HG03060 (cell line): ENCODE measurements at regions not wholly inside any gene's neighbourhood (a gene's known extent, or its start where the extent isn't known, plus 50 kb on each side); places are given as distances from the start of the nearest gene placed in this dataset.

Source experiments
- ATAC-seq: cut with Tn5 transposase; IDR thresholded peaks from one replicate; pipeline ENCODE4 v1.9.1; 2021; ENCODE audit warnings: low read depth, moderate number of reproducible peaks; ENCODE audit not compliant: unreplicated experiment

DNA sequence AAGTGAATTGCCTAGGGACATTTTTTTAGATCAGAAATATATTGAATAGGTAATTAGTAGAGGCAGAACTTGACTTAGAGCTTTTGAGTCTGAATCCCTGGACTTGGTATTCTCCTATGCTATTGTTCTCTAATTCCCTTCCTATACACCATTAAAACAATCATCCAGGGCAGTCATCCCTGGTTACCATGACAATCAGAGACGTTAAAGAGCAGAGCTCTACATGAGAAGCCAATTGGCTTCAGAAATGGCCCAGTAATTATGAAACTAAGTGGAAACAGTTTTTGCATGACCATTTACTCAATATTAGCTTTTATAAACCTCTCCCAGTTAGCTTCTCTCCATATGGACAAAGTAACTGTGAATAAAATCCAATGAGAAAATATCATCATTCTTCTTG, 182.1 kb upstream of the TP63 start:
- no peak for ATAC-seq

DNA sequence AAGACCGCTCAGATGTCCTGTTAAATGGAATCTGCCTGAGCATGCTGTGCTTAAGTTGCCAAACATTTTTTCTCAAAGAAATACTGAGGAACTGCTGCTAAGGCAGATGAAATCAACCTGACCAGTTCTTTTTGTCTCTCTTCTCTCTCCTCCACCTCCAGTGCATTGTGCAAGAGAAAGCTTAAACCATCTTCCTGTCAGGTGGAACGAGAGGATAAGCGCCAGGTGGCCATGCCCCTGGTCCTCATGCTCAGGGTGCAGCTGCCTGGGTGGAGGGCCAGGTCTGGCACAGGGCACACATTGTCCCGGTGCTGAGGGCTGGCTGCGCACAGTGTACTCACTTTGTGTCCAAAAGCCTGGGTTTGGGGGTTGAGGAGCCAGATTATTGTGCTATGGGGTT, 176.2 kb upstream of the TP63 start:
- ATAC-seq = no peak

DNA sequence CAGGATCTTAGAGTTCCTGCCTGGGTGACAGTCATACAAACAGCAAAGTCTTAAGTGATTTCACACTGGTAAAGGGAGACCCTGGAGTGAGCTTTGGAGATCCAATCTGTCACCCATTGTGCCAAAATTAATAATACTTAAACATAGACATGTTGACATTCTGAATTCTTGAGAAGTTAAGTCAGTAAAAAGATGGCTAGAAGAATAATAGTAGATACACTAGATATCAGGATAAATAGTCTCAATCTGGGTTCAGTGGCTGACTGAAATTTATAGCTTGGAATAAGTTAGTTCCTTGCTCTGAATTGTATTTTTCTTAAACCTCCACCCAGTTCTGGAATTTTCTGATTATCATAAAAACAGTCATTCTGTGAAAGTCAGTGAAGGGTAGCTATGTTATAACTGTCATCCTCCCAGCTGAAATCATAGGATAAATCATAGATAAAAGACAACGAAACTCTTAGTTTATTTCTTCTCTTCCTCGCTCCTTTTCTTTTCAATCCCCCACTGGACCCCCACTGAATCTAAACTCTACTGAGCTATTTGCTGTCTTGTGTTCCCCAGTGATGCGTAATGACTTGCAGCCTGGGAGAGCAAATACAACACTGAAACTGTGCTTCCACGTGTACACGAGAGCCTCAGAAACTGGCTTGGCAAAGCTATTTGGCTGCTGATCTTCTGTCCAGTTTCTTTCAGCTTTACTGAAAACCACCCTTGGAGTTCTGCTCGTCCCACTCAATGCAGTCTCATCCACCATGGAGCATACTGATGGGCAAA, 175.4 kb upstream of the TP63 start:
- no peak for ATAC-seq

DNA sequence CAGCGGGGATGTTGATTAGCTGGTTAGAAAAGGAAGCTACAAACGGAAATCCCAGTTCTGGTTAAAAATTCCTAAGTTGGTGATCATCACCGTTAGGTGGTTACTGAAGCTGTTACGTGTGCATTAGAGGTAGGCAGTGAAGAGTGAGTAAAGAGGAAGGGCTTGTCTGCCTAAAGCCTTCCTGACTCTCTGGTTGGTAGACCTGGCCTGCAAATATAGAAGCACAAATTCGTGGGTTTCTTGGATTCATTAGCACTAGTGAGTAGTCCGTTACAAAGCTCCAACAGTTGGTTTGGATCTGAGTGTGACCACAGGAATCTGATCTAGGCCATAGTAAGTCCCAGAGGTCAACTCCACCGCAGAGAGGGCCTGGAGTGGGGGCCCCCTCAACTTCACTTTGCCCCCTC, 174.0 kb upstream of the TP63 start:
- ATAC-seq = no peak

DNA sequence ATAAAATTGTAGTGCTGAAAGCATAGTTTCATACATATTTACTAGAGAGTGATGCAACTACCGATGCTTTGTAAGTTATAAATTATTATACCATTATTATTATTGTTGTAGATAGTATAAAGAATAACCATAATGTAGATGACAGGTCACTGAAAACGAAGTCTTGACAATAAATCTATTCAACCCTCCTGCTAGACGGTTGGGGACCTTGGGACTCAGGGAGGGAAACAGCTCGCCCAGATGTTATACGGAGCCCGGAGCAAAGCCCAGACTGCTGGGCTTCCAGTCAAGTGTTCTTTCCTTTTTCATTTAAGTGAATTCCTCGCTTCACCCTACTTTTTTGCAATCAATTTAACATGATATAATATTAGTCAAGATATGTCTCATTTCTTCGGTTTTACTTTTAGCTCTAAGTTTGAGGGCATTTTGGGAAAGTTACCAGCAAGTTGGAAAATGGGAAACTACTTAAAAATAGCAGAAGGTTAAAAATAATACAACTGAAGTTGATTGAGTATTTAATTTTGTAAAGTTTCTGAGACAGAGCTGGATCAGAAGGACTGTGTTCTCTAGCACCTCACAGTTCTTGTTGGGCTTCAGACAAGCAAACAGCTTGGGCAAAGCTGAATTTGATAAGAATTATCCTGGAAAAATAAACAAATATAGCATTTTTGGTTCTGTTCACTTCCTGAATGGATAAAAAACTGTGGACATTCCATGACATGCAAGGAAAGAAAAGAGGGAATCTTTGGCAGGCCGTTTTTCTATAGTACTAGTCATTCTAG, 173.4 kb upstream of the TP63 start:
- no peak for ATAC-seq

DNA sequence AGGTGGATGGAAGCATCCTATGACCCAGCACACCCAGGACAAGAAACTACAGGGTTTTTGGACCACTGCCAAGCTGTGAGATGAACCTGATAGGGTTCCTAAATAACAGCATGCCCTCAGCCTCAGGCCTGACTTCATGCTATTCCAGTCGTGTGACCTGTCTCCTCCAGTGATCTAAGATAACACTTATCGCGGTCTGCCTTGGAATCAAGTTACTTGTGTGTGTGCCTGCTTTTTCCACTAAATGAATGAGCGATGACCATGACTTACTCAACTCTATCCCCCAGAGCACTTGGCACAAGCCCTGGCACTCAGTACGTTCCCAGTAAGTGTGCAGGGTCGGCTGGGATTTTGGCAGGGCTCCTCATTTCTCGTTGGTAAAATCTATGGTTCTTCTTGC, 172.7 kb upstream of the TP63 start:
- no peak for ATAC-seq

DNA sequence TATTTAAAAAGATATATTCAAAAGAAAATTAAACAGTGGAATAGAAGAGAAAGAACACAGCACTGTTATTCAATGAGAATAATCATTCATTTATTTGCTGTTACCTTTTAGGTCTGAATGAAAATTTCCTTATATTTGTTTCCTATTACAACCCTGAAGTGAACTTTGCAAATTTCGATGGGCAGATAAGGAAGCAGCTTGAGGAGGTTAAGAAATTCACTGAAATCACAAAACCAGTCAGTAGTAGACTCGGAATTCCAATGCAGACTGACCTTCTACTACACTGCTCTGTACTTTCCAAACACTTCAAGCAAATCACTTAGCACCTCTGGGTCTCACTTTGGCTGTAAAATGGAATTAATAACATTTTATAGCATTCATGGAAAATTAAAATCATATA, 172.0 kb upstream of the TP63 start:
- ATAC-seq = no peak

DNA sequence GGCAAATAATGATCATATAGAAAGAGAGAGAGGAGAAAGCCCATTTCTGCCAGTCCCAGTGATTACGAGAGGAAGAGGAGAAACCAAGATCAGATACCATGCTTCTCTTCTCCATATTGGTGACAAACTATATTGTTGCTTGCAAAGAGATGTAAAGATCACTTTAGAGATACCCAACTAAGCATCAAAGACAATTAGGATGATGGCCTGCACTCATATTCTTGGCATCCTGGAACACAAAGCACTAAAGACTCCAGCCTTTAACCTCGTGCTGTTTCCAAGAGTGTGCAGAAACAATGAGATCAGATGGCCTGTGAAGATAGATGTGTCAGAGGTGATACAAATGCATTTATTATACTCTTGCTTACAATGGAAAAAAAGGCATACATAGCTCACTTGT, 170.7 kb upstream of the TP63 start:
- no peak for ATAC-seq

DNA sequence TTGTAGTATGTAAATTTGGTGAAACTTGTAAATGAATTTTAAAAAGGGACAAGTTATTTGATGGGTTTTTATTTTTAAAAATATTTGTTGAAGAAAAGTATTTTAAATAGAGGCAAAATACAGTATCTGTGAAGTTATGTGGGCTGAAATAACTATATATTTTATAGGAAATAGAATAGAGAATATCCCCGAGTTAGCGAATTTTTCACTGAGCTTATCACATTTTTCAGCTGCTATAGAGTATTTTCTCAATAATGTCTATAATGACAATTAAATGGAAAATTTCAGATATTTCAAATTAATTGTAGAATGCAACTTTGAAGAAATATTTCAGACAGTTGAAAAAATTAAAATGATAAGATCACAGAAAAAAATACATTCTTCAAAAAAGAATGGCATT, 166.4 kb upstream of the TP63 start:
- no peak for ATAC-seq

DNA sequence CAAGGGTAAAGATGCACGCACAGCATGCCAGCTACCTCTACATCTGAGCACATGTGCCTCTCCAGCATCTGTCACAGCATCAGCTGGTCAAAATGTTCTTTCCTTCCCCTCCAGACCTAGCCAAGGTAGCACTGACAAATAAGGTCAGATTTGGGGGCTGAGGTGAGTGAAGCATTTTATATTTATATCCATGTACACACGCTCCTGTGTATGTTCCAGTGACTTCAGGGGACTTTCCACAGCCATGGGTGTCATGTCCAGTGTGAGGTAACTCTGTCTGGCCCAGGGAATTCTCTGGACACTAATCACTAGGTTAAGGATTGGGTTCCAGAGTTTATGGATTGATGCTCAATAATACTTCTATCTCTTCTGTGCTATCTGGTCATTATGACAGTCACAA, 165.2 kb upstream of the TP63 start:
- no peak for ATAC-seq

DNA sequence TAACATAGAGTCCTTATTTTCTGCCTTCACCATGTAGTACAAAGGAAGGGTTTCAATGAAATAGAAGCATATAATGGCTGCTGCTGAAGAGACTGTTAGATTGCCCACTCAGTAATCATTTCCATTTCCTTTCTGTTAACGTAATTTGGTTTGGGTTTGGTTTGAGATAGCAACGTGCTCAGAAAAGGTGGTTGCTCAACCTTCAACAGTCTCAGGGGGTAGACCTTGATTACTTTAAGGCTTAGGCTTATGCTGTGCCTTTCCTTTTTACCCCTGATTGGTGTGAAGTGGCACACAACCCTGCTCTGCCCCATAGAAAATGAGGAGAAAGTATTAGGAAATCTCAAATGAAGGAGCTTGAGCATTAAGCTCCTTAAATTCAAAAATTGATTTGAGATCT, 163.7 kb upstream of the TP63 start:
- no peak for ATAC-seq

DNA sequence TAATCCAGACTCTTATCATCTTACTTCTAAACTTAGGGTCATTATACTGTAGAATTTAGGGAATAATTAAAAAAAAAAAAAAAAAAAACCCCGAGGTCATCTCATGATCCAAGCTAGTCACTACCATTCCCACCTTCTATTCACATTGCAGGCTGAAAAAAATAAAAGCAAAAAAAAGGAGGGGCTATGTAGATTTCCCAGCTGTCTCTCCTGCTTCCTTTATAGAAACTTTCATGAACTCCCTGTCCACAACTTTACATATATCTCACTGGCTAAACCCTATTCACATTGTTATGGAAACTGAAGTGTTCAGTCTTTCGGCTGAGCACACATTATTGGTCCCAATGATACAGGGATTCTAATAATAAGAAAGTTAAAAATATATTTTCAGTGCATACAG, 156.2 kb upstream of the TP63 start:
- no peak for ATAC-seq

DNA sequence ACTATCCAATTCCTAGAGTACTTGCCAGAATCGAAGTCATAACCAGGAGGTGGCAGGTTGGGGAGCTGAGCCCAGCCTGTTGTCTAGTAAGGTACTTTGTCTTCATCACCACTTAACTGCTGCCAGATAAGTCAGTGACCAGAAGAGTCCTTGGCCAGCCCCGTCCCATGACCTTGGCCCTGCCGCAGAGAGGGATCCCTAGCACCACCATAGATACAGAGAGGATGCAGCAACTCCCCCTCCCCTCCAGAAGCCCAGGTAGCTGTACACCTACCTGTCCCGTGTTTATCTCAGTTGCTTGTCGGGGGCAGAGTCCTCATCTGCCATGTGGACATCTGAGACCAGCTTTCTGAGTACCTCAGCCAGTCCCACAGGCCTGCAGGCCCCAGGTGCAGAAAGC, 153.6 kb upstream of the TP63 start:
- no peak for ATAC-seq

DNA sequence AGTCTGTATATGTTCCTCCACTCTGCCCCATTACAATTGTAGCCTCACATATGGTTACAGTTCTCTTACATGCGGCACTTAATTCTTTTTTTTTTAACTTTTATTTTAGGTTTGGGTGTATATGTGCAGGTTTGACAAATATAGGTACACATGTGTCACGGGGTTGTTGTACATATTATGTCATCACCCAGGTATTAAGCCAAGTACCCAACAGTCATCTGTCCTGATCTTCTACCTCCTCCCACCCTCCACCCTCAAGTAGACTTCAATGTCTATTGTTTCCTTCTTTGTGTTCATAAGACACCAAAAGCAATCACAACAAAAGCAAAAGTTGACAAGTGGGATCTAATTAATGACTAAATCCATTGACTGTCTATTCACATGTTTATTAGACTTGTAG, 144.6 kb upstream of the TP63 start:
- ATAC-seq = no peak

DNA sequence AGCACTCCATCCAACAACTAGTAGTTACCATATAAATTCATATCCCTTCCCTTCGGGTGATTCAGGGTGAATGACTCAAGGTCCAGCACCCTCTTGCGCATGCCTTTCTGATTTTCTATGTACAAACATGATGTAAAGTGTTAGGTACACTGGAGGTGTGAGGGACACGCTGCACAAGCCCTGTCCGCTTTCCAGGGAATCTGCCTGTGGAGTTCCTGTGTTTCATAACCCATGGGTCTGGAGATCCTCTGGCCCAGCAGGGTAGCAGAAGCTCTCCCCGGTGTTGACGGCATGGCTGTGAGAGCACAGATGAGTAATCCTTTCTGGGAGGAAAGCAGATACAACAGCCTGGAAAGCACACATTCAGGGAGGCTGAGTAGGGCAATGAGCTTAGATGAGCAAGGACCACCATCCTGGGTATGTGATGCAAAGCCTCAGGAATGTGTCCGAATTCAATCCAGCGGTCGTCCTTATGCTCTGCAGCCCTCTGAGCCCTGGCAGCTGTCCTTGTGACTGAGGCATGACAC, 142.9 kb upstream of the TP63 start:
- no peak for ATAC-seq

DNA sequence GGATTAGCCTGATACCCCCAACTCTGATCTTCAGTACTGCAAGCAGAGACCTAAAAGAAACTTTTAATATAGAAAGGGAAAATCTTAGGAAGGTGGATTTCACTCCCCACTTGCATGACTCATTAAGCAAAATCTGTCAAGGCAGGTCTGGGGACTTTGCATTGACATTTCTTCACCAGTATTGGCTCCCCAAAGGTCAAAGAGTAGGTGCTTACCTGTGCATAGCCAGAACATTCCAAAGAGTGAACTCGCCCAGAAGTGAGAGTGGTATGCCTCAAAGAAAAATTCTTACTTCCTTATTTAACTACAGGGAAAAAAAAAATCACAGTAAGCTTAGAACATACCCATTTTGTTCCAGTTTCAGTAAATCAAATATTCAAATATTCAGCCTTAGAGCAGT, 140.9 kb upstream of the TP63 start:
- no peak for ATAC-seq

DNA sequence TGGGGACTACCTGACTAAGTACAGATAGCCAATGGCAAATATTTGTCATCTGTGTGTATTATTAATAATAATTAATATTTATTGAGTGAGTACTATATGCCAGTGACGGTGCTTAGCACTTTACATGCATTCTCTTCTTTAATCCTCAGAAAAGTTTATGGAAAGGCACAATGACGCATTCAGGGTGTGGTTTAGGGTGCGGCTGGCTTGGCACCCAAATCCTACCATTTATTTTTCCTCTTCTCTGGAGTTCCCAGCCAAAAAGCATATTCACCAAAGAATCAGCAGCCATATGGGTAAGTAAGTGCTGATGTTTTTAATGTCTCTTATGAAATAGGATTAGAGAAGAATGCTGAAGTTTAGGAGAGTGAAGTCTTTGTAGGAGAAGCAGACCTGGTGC, 140.4 kb upstream of the TP63 start:
- no peak for ATAC-seq

DNA sequence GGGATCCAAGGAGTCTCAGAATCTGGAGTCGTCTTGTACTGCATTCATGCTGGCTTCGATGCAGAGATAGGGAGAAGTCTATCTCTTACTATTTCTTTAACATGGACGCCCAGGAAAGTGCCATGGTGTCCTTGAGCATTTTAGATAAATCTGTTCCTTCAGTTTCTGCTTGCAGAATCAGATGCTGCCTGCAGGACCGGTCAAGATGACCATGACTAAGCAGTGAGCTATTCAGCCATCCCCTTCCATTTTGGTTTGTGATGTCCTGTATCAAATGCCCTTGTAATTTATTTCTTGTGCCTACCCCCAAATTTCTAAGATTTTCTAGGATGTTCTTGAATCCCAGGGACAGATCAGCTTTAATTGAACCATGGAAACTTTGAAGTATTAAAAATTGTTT, 139.4 kb upstream of the TP63 start:
- ATAC-seq = no peak

DNA sequence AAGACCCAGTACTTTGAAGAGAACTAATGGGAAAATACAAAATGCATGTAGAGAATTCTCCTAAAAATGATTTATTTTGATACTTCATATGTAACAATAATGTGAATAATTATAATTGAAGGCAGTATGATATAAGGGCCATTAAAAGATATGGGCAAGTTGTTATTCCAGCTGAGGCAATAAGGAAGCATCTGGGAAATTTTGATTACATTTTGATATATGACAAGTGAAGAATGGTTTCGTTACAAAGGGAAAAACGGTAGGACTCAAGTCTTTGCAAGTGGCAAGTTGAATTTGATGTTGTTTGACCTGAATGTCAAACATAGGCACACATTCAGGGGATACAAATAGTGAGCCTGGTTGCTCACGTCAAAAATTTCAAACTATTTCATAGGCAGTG, 137.9 kb upstream of the TP63 start:
- no peak for ATAC-seq

DNA sequence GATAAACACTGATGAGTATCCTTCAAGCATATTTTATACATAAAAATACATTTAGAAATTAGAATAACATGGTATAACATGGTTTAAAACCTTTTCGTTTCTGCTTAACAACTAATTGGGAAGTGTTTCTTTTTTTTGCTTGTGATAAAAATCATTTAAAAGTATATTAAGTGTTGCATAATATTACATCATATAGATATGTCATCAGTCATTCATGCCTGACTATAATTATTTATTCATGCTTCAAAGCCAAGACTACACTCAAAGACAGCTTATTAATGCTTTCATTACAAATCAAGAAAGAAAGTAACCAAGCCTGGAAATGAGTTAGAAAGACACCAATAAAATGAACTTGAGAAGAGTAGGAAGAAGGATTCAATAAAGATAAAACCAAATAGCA, 136.6 kb upstream of the TP63 start:
- ATAC-seq = no peak

DNA sequence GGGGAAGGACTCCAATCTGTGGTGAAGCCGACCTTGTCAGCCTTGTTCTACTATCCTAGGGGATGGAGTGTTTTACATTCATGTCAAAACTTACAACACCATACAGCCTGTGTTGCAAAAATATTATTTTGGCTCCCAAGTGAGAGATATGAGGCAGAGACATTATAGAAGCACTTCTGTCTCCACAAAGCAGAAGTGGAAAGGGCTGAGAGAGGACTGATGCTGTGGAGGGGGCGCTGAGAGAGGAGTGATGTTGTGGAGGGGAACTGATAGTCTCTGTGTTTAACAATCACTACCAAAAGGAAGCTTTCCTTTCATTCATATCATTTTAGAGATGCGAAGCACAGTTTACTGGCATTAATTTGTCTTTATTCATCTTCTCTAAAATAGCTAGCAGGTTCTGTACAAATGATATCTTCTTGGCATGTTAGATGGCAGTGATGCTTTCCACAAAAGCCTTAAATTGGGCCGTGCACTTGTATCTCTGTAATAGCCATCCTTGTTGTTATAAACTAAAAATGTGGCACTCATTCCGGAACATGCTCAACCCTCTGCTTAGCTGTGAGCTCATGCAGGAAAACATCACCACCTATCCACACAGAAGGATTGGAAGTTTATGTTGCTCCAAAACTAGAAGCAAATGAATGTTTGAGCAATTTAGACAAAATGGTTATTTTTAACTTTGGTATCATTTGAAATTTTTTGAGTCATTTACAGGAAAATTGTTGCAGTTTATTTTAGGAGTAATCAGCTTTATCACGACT, 134.6 kb upstream of the TP63 start:
- no peak for ATAC-seq
